Stimulated activated CD8-positive, alpha-beta memory T cell treated with anti-CD3 and anti-CD28 coated beads, Interleukin-12 subunit alpha, Interleukin-12 subunit beta, amount 100 ng/mL, for 24 hours (primary cell): ENCODE measurements at regions not wholly inside any gene's neighbourhood (a gene's known extent, or its start where the extent isn't known, plus 50 kb on each side); places are given as distances from the start of the nearest gene placed in this dataset.
"Not testable (repeated sequence)": the region's sequence is repeated elsewhere in the genome, so short reads cannot be mapped to it uniquely, and the experiment has no call there.

Source experiments
- DNase-seq: peaks from one replicate; pipeline ENCODE4 v3.0.0-alpha.2; 2020; ENCODE audit errors: extremely low read depth

- not testable (repeated sequence) for DNase-seq
Measured at GRCh38 chr17:20681746-20682722, 102.5 kb downstream of the CDRT15L2 start.

- DNase-seq = not testable (repeated sequence)
Measured at GRCh38 chr17:20683651-20684229, 104.2 kb downstream of the CDRT15L2 start.

- DNase-seq = not testable (repeated sequence)
Measured at GRCh38 chr17:20684975-20685374, 105.5 kb downstream of the CDRT15L2 start.

GRCh38 chr17:20687584-20687983 is 108.1 kb downstream of the CDRT15L2 start:
- not testable (repeated sequence) for DNase-seq

- not testable (repeated sequence) for DNase-seq
Measured at GRCh38 chr17:20689170-20689749, 109.7 kb downstream of the CDRT15L2 start.

- DNase-seq = not testable (repeated sequence)
Measured at GRCh38 chr17:20692706-20693105, 113.2 kb downstream of the CDRT15L2 start.

GRCh38 chr17:20695871-20696270 is 116.3 kb downstream of the CDRT15L2 start:
- not testable (repeated sequence) for DNase-seq

- not testable (repeated sequence) for DNase-seq
Measured at GRCh38 chr17:20698463-20699206, 119.1 kb downstream of the CDRT15L2 start.

- not testable (repeated sequence) for DNase-seq
Measured at GRCh38 chr17:20700528-20700927, 121.0 kb downstream of the CDRT15L2 start.

GRCh38 chr17:20701366-20701765 is 121.8 kb downstream of the CDRT15L2 start:
- DNase-seq = not testable (repeated sequence)

- no peak for DNase-seq
Measured at GRCh38 chr17:20702692-20703091, 123.2 kb downstream of the CDRT15L2 start.

GRCh38 chr17:20703781-20704180 is 124.3 kb downstream of the CDRT15L2 start:
- no peak for DNase-seq

GRCh38 chr17:20705186-20705585 is 125.7 kb downstream of the CDRT15L2 start:
- not testable (repeated sequence) for DNase-seq

GRCh38 chr17:20706751-20707373 is 127.3 kb downstream of the CDRT15L2 start:
- no peak for DNase-seq

GRCh38 chr17:20708821-20709220 is 129.3 kb downstream of the CDRT15L2 start:
- DNase-seq = not testable (repeated sequence)

- not testable (repeated sequence) for DNase-seq
Measured at GRCh38 chr17:20716481-20716880, 137.0 kb downstream of the CDRT15L2 start.

- DNase-seq = no peak
Measured at GRCh38 chr17:20721171-20721570, 141.6 kb downstream of the CDRT15L2 start.

- DNase-seq = not testable (repeated sequence)
Measured at GRCh38 chr17:20724391-20724790, 144.9 kb downstream of the CDRT15L2 start.

GRCh38 chr17:20727201-20727600 is 147.7 kb downstream of the CDRT15L2 start:
- DNase-seq = not testable (repeated sequence)

- no peak for DNase-seq
Measured at GRCh38 chr17:20728181-20728580, 148.7 kb downstream of the CDRT15L2 start.

GRCh38 chr17:20731131-20731530 is 151.6 kb downstream of the CDRT15L2 start:
- DNase-seq = not testable (repeated sequence)
